ENCODE measurements at regions not wholly inside any gene's neighbourhood (a gene's known extent, or its start where the extent isn't known, plus 50 kb on each side); places are given as distances from the start of the nearest gene placed in this dataset.

- FAIRE-seq = no peak
- no peak for TF ChIP-seq CREB1 (IDR thresholded peaks at IDR 0.05; ENCODE audit: low read depth)
- TF ChIP-seq ZBTB33 (IDR thresholded peaks at IDR 0.05) = no peak
- no peak for TF ChIP-seq ZNF687 (IDR thresholded peaks at IDR 0.05)
- no peak for TF ChIP-seq TCF7 (IDR thresholded peaks at IDR 0.05; ENCODE audit: borderline replicate concordance)
- no peak for TF ChIP-seq YY1 (IDR thresholded peaks at IDR 0.05; ENCODE audit: low read depth, low read length)
- no peak for TF ChIP-seq ZSCAN29 (IDR thresholded peaks at IDR 0.05)
- no peak for TF ChIP-seq BCL3 (IDR thresholded peaks at IDR 0.05; ENCODE audit: borderline replicate concordance, insufficient read depth, low read depth, low read length, poor library complexity, severe bottlenecking)
- TF ChIP-seq, protein P1, sequence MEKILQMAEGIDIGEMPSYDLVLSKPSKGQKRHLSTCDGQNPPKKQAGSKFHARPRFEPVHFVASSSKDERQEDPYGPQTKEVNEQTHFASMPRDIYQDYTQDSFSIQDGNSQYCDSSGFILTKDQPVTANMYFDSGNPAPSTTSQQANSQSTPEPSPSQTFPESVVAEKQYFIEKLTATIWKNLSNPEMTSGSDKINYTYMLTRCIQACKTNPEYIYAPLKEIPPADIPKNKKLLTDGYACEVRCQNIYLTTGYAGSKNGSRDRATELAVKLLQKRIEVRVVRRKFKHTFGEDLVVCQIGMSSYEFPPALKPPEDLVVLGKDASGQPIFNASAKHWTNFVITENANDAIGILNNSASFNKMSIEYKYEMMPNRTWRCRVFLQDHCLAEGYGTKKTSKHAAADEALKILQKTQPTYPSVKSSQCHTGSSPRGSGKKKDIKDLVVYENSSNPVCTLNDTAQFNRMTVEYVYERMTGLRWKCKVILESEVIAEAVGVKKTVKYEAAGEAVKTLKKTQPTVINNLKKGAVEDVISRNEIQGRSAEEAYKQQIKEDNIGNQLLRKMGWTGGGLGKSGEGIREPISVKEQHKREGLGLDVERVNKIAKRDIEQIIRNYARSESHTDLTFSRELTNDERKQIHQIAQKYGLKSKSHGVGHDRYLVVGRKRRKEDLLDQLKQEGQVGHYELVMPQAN (conservative IDR thresholded peaks at IDR 0.05) = no peak
- no peak for TF ChIP-seq HDAC2 (IDR thresholded peaks at IDR 0.05)
- no peak for TF ChIP-seq HDGF (IDR thresholded peaks at IDR 0.05)
- no peak for TF ChIP-seq SUZ12 (IDR thresholded peaks at IDR 0.05; ENCODE audit: unreplicated experiment)
- no peak for TF ChIP-seq MLLT1 (IDR thresholded peaks at IDR 0.05)
- TF ChIP-seq ATF2 (IDR thresholded peaks at IDR 0.05; ENCODE audit: low read length) = no peak
- no peak for TF ChIP-seq EED (IDR thresholded peaks at IDR 0.05; ENCODE audit: low read depth)
These were observed 197.3 kb upstream of the PPP2R2D start for GRCh38 chr10:131703541-131703940.

More at GRCh38 chr10:131703541-131703940, 197.3 kb upstream of the PPP2R2D start:
- CTCF ChIA-PET = no interaction called here
- POLR2A ChIA-PET = no interaction called here
- Histone ChIP-seq H3K4me3 (no peak overlapping the region), H4K20me1 (ENCODE audit: control insufficient read depth, insufficient read depth) (no peaks in the 10 kb centered on the region), H2AFZ (ENCODE audit: control insufficient read depth, low read depth, low read length) (no peak overlapping the region), H3K4me1 (ENCODE audit: control insufficient read depth, insufficient read depth, low read length) (no peaks in the 10 kb centered on the region), H3K27me3 (replicated peaks in 1 of 2; ENCODE audit: control insufficient read depth in 2 of 2, insufficient read depth in 2 of 2, low read length in 1 of 2) (no peaks in the 10 kb centered on the region), H3K9ac (ENCODE audit: control insufficient read depth, insufficient read depth, low read length) (no peak overlapping the region), H3K4me2 (ENCODE audit: control insufficient read depth, insufficient read depth) (no peak overlapping the region), H3K27ac (ENCODE audit: control insufficient read depth, insufficient read depth) (no peak overlapping the region), H3K79me2 (ENCODE audit: control insufficient read depth, insufficient read depth, low read length) (no peaks in the 10 kb centered on the region), H3K9me3 (replicated peaks; ENCODE audit: control insufficient read depth, insufficient read depth, low read length) (no peaks in the 10 kb centered on the region; the same call in 2 of the 3 replicates), H3K36me3 (ENCODE audit: control insufficient read depth in 2 of 2, insufficient read depth in 2 of 2, low read length in 1 of 2) (no peaks in the 10 kb centered on the region)
- SMC1A ChIA-PET (ENCODE audit: uncharacterized antibody, unreplicated experiment) = no interaction called here
- intact Hi-C loops (cut with micrococcal nuclease; ENCODE audit: unreplicated experiment) = no loop called here
- BruUV-seq (replicated peaks) = no TSS peak
- ATAC-seq (no peak), DNase-seq (ENCODE audit: low read depth, low spot score) (no peak)
- 16% methylated on average over 8 of the region's 8 CpGs for WGBS (ENCODE audit: insufficient coverage, insufficient replicate concordance, low lambda C conversion rate, missing lambda C conversion rate)
- RAD21 ChIA-PET (ENCODE audit: unreplicated experiment) = no interaction called here
- in situ Hi-C loops (cut with MboI) = no loop called here
